ENCODE measurements at regions not wholly inside any gene's neighbourhood (a gene's known extent, or its start where the extent isn't known, plus 50 kb on each side); places are given as distances from the start of the nearest gene placed in this dataset.
"Not testable (repeated sequence)": the region's sequence is repeated elsewhere in the genome, so short reads cannot be mapped to it uniquely, and the experiment has no call there.

DNA sequence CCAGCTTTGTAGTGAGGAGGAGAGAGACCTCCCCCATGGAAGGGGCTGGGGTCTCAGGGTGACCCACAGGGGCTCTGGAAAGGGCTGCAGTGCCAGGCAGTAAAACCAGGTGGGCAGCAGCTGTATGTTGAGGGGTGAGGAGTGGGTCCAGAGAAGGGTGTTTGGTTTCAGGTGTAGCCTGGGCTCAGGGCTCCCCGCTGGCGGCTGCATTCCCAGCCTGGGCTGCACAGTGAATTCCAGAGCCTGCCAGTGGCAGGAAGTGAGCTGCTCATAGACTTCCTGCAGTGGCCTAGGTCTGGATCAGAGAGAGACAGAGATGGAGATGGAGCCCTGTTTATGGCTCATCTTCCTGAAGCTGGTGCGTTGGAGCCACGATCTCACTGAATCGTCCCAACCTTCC is 356.4 kb downstream of the PTPRU start:
- no peak for DNase-seq

DNA sequence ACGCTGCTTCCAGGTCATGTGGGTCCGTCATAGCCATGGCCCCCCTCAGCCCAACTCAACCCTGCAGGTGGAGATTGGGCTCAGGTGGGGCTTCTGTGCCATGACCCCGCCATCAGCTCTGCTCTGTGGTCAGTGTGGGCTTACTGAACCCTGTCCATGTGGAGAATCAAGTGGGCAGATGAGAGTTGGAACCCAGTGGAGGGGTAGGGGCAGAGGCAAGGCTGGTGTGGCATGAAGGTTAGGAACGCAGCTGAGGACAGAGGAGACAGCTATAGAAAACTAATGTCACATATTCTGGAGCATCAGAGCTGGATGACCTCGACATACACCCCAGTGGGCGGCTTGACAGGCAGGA is 355.9 kb downstream of the PTPRU start:
- DNase-seq = no peak

DNA sequence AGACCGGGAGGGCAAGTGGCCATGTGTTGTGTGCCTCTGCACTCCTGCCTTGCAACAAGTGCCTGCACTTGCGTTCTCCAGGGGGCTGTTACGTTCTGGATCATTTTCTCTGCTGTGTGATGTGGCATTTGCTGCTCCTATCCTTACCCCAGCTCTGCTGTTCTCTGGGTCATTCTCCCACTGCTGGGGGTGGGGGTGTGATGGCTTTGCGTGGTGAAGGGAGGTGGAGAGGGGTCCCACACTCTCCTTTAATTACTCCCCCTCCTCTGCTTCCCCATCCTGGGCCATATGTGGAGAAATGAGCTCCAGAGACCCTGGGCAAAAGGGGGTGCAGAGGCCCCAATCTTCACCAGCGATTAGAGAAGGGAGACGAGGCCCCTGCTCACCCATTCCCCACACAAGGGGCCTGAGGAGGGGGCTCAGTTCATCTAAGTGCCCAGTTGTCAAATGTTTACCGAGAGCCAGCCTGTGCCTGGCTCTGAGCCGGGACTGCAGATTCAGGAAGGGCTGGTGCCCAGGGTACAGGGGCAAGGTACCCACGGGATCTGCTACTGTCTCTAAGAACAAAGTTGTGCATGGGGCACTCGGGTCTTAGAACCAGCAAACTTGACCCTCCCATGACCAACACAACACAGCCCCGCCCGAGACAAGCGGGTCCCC is 355.4 kb downstream of the PTPRU start:
- DNase-seq = no peak

DNA sequence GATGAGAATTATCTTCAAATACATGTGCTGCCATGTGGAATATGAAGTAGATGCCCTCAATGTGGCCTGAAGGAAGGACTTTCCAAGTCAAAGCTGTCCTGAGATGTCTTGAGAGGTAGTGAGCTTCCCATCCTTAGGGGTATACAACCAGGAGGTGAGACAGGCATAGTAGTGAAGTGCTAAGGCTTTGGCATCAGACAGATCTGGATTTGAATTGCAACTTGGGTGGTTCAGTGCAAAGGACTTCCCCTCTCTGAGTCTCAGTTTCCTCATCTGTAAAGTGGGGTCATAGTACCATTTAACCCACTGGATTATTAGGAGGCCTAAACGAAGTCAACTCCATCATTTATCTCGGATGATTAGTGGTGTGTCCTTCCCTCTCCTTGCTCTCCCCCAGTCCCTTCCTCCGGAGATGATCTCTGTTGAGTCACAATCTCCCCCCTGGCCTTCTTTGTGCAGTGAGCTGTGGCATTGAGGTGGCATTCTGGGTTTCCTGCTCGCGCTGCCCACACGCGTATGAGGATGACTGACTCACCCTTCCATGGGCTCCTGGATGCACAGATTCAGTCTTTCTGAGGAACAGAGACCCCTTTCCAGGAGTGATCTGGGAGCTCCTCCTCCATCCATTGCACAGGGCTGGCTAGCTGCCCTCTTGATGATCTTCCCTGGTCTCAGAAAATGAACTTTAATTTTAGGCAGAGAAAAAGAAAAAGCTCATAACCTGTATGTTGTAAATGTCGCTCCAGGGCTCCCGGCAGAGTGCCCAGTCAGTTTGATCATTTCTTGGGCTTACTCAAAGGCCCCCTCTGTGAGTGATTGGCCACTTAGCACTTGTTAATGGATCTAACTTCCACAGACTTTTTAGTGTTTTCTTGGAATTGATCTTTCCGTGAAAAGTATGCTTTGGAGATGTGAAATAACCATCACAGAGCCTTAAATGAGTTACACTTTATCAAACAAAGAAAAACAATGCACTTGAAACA is 354.6 kb downstream of the PTPRU start:
- no peak for DNase-seq

DNA sequence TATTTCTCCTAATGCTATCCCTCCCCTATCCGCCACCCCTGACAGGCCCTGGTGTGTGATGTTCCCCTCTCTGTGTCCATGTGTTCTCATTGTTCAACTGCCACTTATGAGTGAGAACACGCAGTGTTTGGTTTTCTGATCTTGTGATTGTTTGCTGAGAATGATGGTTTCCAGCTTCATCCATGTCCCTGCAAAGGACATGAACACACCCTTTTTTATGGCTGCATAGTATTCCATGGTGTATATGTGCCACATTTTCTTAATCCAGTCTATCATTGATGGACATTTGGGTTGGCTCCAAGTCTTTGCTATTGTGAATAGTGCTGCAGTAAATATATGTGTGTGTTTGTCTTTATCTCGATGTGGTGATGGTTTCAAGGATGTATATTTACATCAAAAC is 353.4 kb downstream of the PTPRU start:
- DNase-seq = not testable (repeated sequence)

DNA sequence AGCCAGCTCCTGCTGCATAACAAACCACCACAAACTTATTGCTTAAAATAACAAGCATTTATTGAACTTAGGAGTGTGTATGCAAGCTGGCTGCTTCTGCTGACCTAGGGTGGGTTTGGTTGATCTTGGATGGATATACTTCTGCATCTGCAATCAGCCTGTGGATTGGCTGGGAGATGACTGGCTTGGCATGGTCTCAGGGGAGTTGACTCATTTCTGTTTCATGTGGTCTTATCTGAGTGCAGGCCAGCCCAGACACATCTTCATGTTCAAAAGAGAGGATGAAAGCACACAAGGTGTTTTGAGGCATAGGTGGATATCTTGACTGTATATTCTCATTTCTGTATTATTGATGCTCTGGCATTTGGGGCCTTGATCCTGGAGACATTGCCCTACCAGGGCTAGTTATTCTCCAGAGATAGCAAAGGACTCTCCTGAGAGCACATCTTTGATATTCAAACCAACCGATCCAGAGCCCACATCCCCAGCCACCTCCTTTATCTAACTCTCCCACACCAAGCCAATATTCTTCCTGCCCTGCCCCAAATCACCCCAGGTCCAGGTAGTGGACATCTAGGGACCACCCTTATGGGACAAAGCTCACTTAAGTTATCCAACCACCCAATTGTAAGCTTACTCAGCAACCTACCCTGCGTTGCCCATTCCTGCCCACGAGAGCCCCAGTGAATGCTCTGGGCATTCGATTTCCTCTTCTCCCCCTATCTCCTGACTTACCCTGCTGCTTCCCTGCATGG is 350.8 kb downstream of the PTPRU start:
- DNase-seq = no peak

DNA sequence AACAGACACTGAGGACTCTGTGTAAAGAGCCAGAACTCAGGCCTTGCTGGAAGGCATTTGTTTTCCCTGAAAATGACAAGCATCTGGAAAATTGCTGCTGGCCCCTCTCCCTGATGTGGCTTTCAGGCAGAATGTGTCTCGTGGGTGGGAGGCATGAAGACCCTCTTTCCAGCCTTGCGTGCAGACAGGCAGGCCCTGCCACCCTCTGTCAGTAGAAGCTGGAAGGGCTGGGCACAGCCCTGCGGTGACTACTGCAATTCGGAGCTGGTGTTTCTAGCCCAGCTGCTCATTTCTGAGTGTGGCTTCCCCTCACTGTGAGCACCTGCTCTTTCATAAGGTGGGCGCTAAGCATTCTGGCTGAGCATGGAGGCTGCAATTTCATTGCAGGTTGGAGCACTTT is 349.9 kb downstream of the PTPRU start:
- no peak for DNase-seq

DNA sequence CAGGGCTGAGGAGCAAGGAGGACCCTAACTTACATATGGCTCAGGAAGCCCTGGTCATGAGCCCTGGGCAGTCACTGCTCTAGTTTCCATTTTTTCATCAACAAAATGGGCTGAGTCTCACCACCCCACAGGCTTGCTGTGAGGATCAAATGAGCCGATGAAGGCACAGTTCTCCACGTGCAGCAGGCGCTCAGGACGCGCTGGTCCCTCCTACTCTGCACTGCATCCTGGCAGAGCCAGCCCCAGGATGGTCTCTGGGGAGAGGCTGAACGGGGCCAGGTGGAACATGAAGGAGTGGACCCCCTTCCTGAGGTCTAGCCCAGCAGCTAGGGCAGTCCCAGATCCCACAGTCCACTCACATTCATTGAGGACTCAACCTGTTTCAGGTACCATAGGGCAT is 349.3 kb downstream of the PTPRU start:
- no peak for DNase-seq

DNA sequence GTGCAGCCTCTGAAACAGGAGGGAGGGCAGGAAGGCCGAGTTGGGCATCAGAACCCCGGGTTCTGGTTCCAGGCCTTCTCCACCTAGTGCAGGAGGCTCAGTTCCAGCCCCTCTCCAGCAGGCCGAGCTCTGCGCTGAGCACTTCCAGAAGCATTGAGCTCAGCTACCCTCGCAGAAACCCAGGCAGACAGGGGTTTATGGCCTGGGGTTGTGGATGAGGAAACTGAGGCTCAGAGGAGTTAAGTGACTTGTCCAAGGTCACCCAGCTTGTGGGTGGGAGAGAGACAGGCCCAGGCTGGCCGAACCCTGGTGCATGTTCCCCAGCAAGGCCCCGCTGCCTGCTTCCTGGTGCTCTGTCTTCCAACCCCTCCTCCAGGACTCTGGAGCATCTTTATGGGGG is 348.9 kb downstream of the PTPRU start:
- no peak for DNase-seq

DNA sequence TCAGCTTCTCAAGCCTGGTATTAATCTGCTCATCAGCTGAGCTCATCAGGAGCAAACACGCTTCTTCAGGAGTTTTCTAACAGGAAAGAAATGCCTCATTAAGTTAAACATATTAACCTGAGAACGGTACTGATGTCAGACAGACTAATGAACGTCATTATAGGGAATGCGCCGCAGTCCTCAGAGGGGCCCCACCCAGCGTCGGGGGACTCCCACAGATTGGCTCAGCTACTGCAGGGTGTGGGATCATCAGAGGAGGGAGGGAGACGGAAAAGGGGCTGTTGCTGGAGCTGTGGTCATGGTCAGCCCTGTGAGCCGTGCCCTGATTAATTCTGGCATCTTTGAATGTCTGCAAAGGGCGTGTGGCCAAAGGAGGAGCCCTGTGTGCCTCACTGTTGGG is 348.5 kb downstream of the PTPRU start:
- DNase-seq = no peak

DNA sequence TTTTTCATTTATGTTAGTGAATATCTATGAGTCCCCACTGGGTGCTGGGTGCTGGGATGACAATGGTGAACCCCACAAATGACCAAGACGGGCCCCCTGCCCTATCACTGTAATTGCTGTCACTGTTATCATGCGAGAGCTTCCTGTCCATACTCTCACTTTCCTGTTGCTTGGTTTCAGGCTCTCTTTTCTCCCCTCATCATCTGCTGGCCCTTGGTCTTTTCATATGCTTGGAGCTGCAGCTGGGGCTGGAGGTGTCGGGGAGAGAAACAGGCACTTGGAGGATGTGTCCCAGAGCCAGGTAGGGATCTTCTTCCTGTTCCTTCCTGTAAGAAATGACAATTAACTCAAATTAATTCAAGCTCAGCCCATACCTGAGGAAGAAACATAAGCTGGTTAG is 348.0 kb downstream of the PTPRU start:
- DNase-seq = no peak

DNA sequence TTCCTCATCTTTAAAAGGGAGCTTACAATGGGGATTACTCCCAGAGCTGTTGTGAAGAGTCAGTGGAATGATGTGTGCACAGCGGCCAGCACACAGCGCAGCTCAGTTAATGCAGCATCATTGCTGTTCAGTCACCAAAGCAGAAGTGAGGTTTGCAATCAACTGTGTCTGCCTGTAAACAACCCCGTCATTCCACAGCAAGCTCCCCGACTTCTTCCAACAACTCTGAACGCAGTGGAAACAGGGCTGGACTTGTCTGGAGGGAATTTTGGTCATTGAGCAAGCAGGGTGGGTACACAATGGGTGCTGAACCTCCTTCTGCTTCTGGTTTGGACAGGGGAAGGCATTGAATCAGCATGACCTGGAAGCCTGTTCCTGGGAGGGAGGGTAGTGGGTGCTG is 347.4 kb downstream of the PTPRU start:
- DNase-seq = no peak

DNA sequence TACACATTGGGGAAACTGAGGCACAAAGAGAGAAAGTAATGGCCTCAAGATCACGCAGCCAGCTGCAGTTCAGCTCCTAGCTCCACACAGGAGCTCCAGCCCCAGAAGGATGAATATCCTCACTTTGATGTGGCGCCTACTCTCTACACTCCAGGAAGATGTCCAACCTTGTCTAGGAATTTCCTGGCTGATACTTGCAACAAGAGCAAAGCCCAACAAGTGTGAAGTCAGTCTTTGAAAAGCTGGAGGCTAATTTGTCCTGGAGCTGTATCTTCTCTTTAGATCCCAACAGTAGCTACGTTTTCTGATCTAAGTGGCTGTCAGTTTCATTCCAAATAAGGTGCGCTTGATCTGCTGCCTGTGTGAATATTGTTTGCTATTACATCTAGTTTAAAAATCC is 344.9 kb downstream of the PTPRU start:
- DNase-seq = no peak

DNA sequence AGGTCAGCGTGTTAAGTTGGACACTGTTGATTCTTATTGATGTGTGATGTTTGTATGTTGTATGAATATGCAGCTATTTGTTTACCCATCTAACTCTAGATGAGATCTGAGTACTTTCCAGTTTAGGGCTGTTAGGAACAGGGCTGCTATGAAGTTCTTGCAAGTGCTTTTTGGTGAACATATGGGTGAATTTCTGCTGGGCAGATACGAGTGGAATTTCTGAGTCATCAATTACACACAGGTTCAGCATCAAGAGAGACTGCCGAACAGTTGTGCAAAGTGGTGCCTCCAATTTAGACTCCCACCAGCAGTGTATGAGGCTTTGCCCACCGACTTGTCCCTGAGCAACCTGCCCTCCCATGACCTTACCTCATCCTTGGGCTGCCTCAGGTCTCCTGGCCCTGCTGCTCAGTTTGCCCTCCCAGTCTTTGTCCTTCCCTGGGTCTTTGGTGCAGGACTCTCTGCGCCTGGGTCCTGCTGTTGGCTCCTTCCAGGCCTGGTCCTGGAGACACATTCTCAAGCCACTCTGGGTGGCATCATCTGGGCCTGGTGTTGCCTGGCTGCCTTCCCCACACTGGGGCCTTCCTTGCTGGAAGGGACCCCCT is 343.6 kb downstream of the PTPRU start:
- DNase-seq = peak; percentile 8

DNA sequence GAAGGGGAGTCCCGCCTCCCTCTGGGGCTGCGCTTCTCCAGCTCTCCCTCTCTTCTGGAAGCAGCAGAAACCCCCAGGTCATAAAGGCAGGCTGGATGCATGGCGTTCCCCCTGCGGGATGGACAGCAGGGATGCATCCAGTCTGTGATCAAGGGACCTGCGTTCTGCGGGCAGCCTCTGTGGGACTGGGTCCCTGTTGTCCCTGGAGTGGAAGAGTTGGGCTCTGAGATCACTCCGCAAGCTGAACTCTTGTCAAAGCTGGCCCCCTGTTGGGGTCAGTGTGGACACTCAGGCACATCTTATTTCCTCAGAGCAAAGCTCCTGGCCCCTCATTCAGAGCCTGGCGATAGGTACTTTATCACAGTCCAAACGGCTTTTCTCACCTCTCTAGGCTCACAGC is 341.2 kb downstream of the PTPRU start:
- DNase-seq = no peak

DNA sequence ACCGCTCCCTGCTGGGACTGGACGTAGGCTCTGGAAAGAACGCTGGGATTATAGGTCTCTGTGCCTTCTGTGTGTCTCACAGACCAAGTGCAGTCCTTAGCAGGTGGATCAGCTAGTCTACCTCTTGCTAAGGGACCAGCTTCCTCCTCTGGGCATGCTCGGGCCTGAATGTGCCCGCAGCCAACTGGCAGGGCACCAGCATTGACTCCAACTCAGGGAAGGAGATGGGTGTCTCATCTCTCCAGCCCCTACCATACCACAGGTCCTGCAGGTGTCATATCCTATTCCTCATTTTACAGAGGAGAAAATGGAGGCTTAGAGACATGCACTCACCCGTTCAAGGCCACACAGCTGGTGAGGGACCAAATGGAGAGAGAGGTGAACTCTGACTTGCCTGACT is 340.2 kb downstream of the PTPRU start:
- no peak for DNase-seq

DNA sequence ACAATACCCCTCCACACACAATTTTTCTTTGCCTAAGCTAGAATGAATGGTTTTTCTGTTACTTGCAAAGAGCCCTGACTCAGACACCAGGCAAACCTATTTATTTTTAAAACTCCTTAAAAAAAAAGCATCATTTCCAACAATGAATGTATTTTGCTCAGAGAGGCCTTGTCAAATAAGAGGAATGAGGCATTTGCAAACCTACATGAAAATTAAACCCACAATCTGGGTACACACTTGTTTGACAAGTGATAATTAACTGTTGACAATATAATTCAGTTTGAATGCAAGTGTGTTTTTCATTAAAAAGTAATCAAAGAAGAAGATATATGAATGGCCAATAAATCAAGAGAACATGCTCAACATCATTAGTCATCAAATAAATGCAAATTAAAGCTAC is 339.5 kb downstream of the PTPRU start:
- no peak for DNase-seq

DNA sequence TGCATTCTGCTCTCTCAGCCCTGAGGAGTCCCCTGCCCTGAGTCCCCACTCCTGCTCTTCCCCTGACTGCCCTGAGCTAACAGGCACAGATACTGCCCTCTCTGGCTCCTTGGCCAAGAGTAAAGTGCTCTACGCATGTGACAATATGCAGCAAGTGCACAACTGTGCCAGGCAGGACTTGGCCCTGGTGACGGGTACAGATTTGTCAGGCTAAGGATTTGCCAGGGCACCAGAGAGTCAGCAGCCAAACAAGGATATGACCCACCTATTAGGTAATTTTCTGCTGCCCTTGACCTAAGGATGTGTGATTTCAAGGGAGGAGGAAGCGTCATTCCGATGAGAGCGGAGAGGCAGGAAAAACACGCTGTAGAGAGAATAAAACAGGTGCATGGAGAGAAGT is 339.0 kb downstream of the PTPRU start:
- DNase-seq = no peak

DNA sequence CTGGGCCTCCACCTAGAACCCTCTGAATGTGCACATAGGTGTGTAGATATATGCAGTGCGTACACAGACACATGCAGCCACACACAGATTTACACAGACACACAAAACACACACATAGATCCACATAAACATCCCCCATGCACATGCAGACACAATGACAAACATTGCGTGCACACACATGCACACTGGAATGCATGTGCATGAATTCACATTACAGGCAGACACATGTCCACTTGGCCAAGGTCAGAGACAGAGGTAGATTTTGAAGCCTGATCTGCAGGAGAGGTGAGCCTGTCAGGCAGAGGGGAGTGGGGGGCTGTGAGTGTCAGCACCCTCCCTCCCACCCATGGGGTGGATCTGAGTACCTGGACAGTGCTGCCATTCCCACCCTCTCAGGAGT is 338.5 kb downstream of the PTPRU start:
- no peak for DNase-seq

DNA sequence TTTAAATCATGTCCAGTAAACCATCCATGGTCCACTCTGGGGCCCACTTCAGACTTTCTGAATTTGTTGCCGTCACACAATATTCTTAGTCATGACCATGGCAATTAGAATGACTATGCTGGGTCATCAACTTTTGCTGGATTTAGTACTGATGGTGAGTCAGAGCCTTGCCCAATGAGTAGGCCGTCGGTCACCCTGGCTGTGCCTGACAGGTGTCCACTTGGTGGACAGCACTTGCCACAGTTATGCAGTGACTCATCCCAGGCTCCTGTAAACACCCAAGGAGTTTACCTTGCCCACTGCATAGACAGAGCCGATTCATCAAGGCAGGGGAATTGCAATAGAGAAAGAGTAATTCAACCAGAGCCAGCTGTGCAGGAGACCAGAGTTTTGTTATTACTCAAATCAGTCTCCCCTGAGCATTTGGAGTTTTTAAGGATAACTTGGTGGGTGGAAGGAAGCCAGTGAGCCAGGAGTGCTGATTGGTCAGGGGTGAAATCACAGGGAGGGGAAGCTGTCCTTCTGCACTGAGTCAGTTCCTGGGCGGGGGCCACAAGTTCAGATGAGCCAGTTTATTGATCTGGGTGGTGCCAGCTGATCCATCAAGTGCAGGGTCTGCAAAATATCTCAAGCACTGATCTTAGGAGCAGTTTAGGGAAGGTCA is 333.8 kb downstream of the PTPRU start:
- DNase-seq = peak; percentile 45

DNA sequence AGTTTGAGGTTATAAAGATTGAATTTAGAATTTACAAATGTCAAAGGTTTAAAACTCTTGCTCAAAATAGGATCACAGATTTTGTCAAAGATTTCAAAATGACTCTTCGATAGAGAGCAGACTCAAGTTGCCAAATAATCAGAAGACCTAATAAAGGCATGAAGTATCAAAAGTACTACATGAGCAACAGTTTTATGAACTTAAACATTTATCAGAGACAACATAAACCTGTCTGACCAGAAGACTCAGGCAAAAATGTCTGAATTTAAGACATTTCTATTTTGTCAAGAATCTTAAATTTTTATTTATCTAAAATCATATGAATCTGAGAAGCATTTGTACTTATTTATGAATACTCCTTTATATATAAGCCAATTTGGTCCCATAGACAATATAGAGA is 330.9 kb downstream of the PTPRU start:
- DNase-seq = no peak

DNA sequence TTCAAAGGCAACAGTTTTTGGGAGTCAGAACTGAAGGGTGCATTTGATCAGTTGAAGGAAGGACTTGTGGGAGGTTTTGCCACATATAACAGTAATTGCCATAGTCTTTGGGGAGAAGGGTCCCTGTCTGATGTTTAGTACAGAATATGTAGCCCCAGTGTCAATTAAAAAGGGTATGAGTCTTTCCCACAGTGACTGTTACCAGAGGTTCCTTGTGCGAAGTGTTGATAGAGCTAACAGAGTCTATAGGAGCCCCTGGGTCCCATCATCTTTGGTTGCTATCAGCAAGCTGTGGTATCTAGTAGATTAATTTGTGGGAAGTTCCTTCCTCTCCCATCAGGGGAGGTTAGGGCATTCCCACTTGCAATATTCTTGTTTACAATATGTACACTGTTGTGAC is 329.2 kb downstream of the PTPRU start:
- DNase-seq = no peak

DNA sequence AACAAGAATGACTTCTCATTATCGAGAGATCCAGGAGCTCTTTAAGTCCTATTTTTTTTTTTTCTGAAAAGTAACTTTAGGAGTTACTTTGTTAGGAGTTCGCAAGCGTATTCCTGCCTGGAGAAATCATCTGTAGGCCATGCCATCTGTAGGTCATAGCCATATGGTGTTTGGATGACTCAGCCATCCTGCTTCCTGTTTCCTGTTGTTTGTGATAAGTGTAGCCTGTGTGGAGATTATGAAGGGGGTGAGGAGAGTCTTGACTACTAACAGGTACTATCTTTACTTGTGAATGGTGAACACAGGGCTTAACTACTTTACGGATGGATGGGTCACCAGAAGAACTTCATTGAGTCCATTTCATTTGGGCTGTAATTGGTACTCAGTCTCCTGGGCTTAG is 327.2 kb downstream of the PTPRU start:
- no peak for DNase-seq
